ENCODE measurements at regions not wholly inside any gene's neighbourhood (a gene's known extent, or its start where the extent isn't known, plus 50 kb on each side); places are given as distances from the start of the nearest gene placed in this dataset.

DNA sequence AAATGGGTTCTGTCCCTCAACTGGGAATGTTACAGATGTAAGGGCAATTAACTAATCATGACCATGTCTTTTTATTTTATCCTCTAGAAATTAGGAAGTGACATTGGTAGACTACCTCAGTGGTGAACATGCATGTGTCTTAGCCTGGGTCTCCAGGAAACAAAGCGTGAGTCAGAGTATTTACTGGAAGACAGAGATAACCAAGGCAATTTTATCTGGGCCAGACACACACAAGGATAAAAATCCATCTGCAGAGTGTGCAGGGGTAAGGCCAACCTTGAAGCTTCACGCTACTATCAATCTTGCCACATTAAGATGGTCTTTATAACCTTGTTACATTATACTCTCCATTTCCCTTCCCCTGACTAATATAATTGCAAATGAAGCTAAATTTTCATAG lies 487.5 kb downstream of the SUCLG1 start (continued):
- TF ChIP-seq HDAC1 (IDR thresholded peaks at IDR 0.05), result peak; percentile 43 to 75; a peak in 2 of 4 replicates
- TF ChIP-seq NFRKB (IDR thresholded peaks at IDR 0.05; ENCODE audit: low read depth), result no peak
- TF ChIP-seq, protein P1, sequence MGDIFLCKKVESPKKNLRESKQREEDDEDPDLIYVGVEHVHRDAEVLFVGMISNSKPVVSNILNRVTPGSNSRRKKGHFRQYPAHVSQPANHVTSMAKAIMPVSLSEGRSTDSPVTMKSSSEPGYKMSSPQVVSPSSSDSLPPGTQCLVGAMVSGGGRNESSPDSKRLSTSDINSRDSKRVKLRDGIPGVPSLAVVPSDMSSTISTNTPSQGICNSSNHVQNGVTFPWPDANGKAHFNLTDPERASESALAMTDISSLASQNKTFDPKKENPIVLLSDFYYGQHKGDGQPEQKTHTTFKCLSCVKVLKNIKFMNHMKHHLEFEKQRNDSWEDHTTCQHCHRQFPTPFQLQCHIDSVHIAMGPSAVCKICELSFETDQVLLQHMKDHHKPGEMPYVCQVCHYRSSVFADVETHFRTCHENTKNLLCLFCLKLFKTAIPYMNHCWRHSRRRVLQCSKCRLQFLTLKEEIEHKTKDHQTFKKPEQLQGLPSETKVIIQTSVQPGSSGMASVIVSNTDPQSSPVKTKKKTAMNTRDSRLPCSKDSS (IDR thresholded peaks at IDR 0.05; ENCODE audit: low read depth, partially characterized antibody), result no peak
- TF ChIP-seq POLR3A (IDR thresholded peaks at IDR 0.05; ENCODE audit: borderline replicate concordance, extremely low read depth, insufficient read depth, insufficient read length), result no peak
- no peak for TF ChIP-seq KAT7 (CRISPR knock-in tag; IDR thresholded peaks at IDR 0.05; ENCODE audit: borderline replicate concordance)
- TF ChIP-seq, protein P2, sequence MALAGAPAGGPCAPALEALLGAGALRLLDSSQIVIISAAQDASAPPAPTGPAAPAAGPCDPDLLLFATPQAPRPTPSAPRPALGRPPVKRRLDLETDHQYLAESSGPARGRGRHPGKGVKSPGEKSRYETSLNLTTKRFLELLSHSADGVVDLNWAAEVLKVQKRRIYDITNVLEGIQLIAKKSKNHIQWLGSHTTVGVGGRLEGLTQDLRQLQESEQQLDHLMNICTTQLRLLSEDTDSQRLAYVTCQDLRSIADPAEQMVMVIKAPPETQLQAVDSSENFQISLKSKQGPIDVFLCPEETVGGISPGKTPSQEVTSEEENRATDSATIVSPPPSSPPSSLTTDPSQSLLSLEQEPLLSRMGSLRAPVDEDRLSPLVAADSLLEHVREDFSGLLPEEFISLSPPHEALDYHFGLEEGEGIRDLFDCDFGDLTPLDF (CRISPR knock-in tag; IDR thresholded peaks at IDR 0.05), result no peak
- no peak for TF ChIP-seq SAP30 (IDR thresholded peaks at IDR 0.05; ENCODE audit: borderline replicate concordance, insufficient read depth, low read depth, low read length, poor library complexity, severe bottlenecking)
- no peak for TF ChIP-seq ASH1L (IDR thresholded peaks at IDR 0.05; ENCODE audit: borderline replicate concordance, low read depth, partially characterized antibody)
- no peak for TF ChIP-seq RUNX1 (IDR thresholded peaks at IDR 0.05; ENCODE audit: low read depth)
- peak; percentile 99 for TF ChIP-seq SMARCE1 (IDR thresholded peaks at IDR 0.05)
- TF ChIP-seq ZNF121 (CRISPR knock-in tag; conservative IDR thresholded peaks at IDR 0.05), result no peak
- no peak for TF ChIP-seq NCOA6 (IDR thresholded peaks at IDR 0.05)
- TF ChIP-seq MTA1 (IDR thresholded peaks at IDR 0.05; ENCODE audit: borderline replicate concordance), result peak; percentile 71; the same call in 1 of the 2 replicates
- TF ChIP-seq SRSF7 (optimal IDR thresholded peaks at IDR 0.05; ENCODE audit: low read depth, low read length), result no peak
- 0 out of 2 replicates have a peak, but pooled peaks have one; percentile 13 for TF ChIP-seq RFX5 (IDR thresholded peaks at IDR 0.05; ENCODE audit: low read depth, low read length)
- TF ChIP-seq ERF (CRISPR knock-in tag; IDR thresholded peaks at IDR 0.05), result no peak
- TF ChIP-seq ZNF253 (CRISPR knock-in tag; conservative IDR thresholded peaks at IDR 0.05), result no peak
- no peak for TF ChIP-seq RHOXF2B (CRISPR knock-in tag; conservative IDR thresholded peaks at IDR 0.05)
- no peak for TF ChIP-seq SRSF1 (IDR thresholded peaks at IDR 0.05; ENCODE audit: low read depth, low read length)
- peak; percentile 92 for TF ChIP-seq NFIC (IDR thresholded peaks at IDR 0.05)
- no peak for TF ChIP-seq ZNF57 (CRISPR knock-in tag; IDR thresholded peaks at IDR 0.05)
- no peak for TF ChIP-seq CCAR2 (IDR thresholded peaks at IDR 0.05; ENCODE audit: low read depth, low read length)
- TF ChIP-seq, protein P3, sequence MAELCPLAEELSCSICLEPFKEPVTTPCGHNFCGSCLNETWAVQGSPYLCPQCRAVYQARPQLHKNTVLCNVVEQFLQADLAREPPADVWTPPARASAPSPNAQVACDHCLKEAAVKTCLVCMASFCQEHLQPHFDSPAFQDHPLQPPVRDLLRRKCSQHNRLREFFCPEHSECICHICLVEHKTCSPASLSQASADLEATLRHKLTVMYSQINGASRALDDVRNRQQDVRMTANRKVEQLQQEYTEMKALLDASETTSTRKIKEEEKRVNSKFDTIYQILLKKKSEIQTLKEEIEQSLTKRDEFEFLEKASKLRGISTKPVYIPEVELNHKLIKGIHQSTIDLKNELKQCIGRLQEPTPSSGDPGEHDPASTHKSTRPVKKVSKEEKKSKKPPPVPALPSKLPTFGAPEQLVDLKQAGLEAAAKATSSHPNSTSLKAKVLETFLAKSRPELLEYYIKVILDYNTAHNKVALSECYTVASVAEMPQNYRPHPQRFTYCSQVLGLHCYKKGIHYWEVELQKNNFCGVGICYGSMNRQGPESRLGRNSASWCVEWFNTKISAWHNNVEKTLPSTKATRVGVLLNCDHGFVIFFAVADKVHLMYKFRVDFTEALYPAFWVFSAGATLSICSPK (IDR thresholded peaks at IDR 0.05; ENCODE audit: borderline replicate concordance), result no peak
- TF ChIP-seq, protein P4, sequence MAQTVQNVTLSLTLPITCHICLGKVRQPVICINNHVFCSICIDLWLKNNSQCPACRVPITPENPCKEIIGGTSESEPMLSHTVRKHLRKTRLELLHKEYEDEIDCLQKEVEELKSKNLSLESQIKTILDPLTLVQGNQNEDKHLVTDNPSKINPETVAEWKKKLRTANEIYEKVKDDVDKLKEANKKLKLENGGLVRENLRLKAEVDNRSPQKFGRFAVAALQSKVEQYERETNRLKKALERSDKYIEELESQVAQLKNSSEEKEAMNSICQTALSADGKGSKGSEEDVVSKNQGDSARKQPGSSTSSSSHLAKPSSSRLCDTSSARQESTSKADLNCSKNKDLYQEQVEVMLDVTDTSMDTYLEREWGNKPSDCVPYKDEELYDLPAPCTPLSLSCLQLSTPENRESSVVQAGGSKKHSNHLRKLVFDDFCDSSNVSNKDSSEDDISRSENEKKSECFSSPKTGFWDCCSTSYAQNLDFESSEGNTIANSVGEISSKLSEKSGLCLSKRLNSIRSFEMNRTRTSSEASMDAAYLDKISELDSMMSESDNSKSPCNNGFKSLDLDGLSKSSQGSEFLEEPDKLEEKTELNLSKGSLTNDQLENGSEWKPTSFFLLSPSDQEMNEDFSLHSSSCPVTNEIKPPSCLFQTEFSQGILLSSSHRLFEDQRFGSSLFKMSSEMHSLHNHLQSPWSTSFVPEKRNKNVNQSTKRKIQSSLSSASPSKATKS (CRISPR knock-in tag; IDR thresholded peaks at IDR 0.05), result no peak
- TF ChIP-seq ZNF766 (CRISPR knock-in tag; conservative IDR thresholded peaks at IDR 0.05), result peak; percentile 59; the same call in 1 of the 2 replicates
